ENCODE measurements at regions not wholly inside any gene's neighbourhood (a gene's known extent, or its start where the extent isn't known, plus 50 kb on each side); places are given as distances from the start of the nearest gene placed in this dataset.
"Not testable (repeated sequence)": the region's sequence is repeated elsewhere in the genome, so short reads cannot be mapped to it uniquely, and the experiment has no call there.

- Histone ChIP-seq H3K9me3 (ENCODE audit: control insufficient read depth, insufficient read depth, low read length) (no peaks in the 10 kb centered on the region), H3K4me3 (ENCODE audit: low read length) (no peak overlapping the region), H3K36me3 (ENCODE audit: control insufficient read depth, insufficient read depth, low read length) (no peaks in the 10 kb centered on the region), H3K4me1 (ENCODE audit: control insufficient read depth, insufficient read depth, low read length) (no peaks in the 10 kb centered on the region), H3K27ac (ENCODE audit: low read length) (no peak overlapping the region), H3K27me3 (ENCODE audit: control insufficient read depth, insufficient read depth, low read length) (no peaks in the 10 kb centered on the region)
- WGBS (ENCODE audit: insufficient coverage, insufficient read length): no CpG with 5 or more reads among the region's 3 CpGs
- DNase-seq (ENCODE audit: low read depth, low spot score): no peak
Observed at GRCh38 chr1:199944986-199945385, 82.5 kb upstream of the NR5A2 start.

GRCh38 chr1:199945591-199945990 lies 81.9 kb upstream of the NR5A2 start:
- H3K27ac ChIP-seq (ENCODE audit: low read length): no peak overlapping the region
- no peaks in the 10 kb centered on the region for H3K27me3 ChIP-seq (ENCODE audit: control insufficient read depth, insufficient read depth, low read length)
- no peak overlapping the region for H3K4me3 ChIP-seq (ENCODE audit: low read length)
- H3K4me1 ChIP-seq (ENCODE audit: control insufficient read depth, insufficient read depth, low read length): no peaks in the 10 kb centered on the region
- H3K36me3 ChIP-seq (ENCODE audit: control insufficient read depth, insufficient read depth, low read length): no peaks in the 10 kb centered on the region
- no peak for DNase-seq (ENCODE audit: low read depth, low spot score)
- H3K9me3 ChIP-seq (ENCODE audit: control insufficient read depth, insufficient read depth, low read length): no peaks in the 10 kb centered on the region
- no CpG with 5 or more reads among the region's 1 CpG for whole genome bisulfite sequencing (ENCODE audit: insufficient coverage, insufficient read length)

GRCh38 chr1:199946305-199947155 lies 81.0 kb upstream of the NR5A2 start:
- H3K4me1 ChIP-seq (ENCODE audit: control insufficient read depth, insufficient read depth, low read length): no peaks in the 10 kb centered on the region
- no peak overlapping the region for H3K27ac ChIP-seq (ENCODE audit: low read length)
- no peaks in the 10 kb centered on the region for H3K27me3 ChIP-seq (ENCODE audit: control insufficient read depth, insufficient read depth, low read length)
- no peak for DNase-seq (ENCODE audit: low read depth, low spot score)
- no peaks in the 10 kb centered on the region for H3K36me3 ChIP-seq (ENCODE audit: control insufficient read depth, insufficient read depth, low read length)
- WGBS (ENCODE audit: insufficient coverage, insufficient read length): no CpG with 5 or more reads among the region's 7 CpGs
- no peaks in the 10 kb centered on the region for H3K9me3 ChIP-seq (ENCODE audit: control insufficient read depth, insufficient read depth, low read length)
- no peak overlapping the region for H3K4me3 ChIP-seq (ENCODE audit: low read length)

GRCh38 chr1:199948587-199949280 lies 78.8 kb upstream of the NR5A2 start:
- no peak for DNase-seq (ENCODE audit: low read depth, low spot score)
- no peak overlapping the region for H3K27ac ChIP-seq (ENCODE audit: low read length)

GRCh38 chr1:199951005-199951404 lies 76.5 kb upstream of the NR5A2 start:
- not testable (repeated sequence) for H3K27ac ChIP-seq (ENCODE audit: low read length); H3K36me3 ChIP-seq (ENCODE audit: control insufficient read depth, insufficient read depth, low read length); H3K9me3 ChIP-seq (ENCODE audit: control insufficient read depth, insufficient read depth, low read length); H3K4me3 ChIP-seq (ENCODE audit: low read length); H3K27me3 ChIP-seq (ENCODE audit: control insufficient read depth, insufficient read depth, low read length); DNase-seq (ENCODE audit: low read depth, low spot score); H3K4me1 ChIP-seq (ENCODE audit: control insufficient read depth, insufficient read depth, low read length)
- no CpG with 5 or more reads among the region's 6 CpGs for WGBS (ENCODE audit: insufficient coverage, insufficient read length)

More at GRCh38 chr1:199948587-199949280, 78.8 kb upstream of the NR5A2 start:
- Histone ChIP-seq H3K27me3 (ENCODE audit: control insufficient read depth, insufficient read depth, low read length) (no peaks in the 10 kb centered on the region), H3K4me1 (ENCODE audit: control insufficient read depth, insufficient read depth, low read length) (no peaks in the 10 kb centered on the region), H3K4me3 (ENCODE audit: low read length) (no peak overlapping the region), H3K9me3 (ENCODE audit: control insufficient read depth, insufficient read depth, low read length) (no peaks in the 10 kb centered on the region), H3K36me3 (ENCODE audit: control insufficient read depth, insufficient read depth, low read length) (no peaks in the 10 kb centered on the region)
- no CpG with 5 or more reads among the region's 5 CpGs for WGBS (ENCODE audit: insufficient coverage, insufficient read length)

GRCh38 chr1:199953651-199954050 lies 73.9 kb upstream of the NR5A2 start:
- H3K36me3 ChIP-seq (ENCODE audit: control insufficient read depth, insufficient read depth, low read length): no peaks in the 10 kb centered on the region
- H3K4me1 ChIP-seq (ENCODE audit: control insufficient read depth, insufficient read depth, low read length): no peaks in the 10 kb centered on the region
- no peaks in the 10 kb centered on the region for H3K27me3 ChIP-seq (ENCODE audit: control insufficient read depth, insufficient read depth, low read length)
- no CpG with 5 or more reads among the region's 4 CpGs for WGBS (ENCODE audit: insufficient coverage, insufficient read length)
- DNase-seq (ENCODE audit: low read depth, low spot score): no peak
- H3K4me3 ChIP-seq (ENCODE audit: low read length): no peak overlapping the region
- H3K27ac ChIP-seq (ENCODE audit: low read length): no peak overlapping the region
- no peaks in the 10 kb centered on the region for H3K9me3 ChIP-seq (ENCODE audit: control insufficient read depth, insufficient read depth, low read length)

GRCh38 chr1:199954699-199955098 lies 72.8 kb upstream of the NR5A2 start:
- peak; percentile 43 for DNase-seq (ENCODE audit: low read depth, low spot score)
- H3K27ac ChIP-seq (ENCODE audit: low read length): no peak overlapping the region
- no peak overlapping the region for H3K4me3 ChIP-seq (ENCODE audit: low read length)
- no peaks in the 10 kb centered on the region for H3K9me3 ChIP-seq (ENCODE audit: control insufficient read depth, insufficient read depth, low read length)
- H3K27me3 ChIP-seq (ENCODE audit: control insufficient read depth, insufficient read depth, low read length): no peaks in the 10 kb centered on the region
- WGBS (ENCODE audit: insufficient coverage, insufficient read length): no CpG with 5 or more reads among the region's 3 CpGs
- H3K36me3 ChIP-seq (ENCODE audit: control insufficient read depth, insufficient read depth, low read length): no peaks in the 10 kb centered on the region
- no peaks in the 10 kb centered on the region for H3K4me1 ChIP-seq (ENCODE audit: control insufficient read depth, insufficient read depth, low read length)

GRCh38 chr1:199955235-199955634 lies 72.3 kb upstream of the NR5A2 start:
- Histone ChIP-seq H3K36me3 (ENCODE audit: control insufficient read depth, insufficient read depth, low read length) (no peaks in the 10 kb centered on the region), H3K4me1 (ENCODE audit: control insufficient read depth, insufficient read depth, low read length) (no peaks in the 10 kb centered on the region), H3K9me3 (ENCODE audit: control insufficient read depth, insufficient read depth, low read length) (no peaks in the 10 kb centered on the region), H3K27me3 (ENCODE audit: control insufficient read depth, insufficient read depth, low read length) (no peaks in the 10 kb centered on the region), H3K27ac (ENCODE audit: low read length) (no peak overlapping the region), H3K4me3 (ENCODE audit: low read length) (no peak overlapping the region)
- no CpG with 5 or more reads among the region's 4 CpGs for WGBS (ENCODE audit: insufficient coverage, insufficient read length)
- DNase-seq (ENCODE audit: low read depth, low spot score): no peak

GRCh38 chr1:199956005-199956404 lies 71.5 kb upstream of the NR5A2 start:
- no CpG with 5 or more reads among the region's 4 CpGs for WGBS (ENCODE audit: insufficient coverage, insufficient read length)
- no peak for DNase-seq (ENCODE audit: low read depth, low spot score)

GRCh38 chr1:199959033-199959774 lies 68.3 kb upstream of the NR5A2 start:
- Histone ChIP-seq H3K36me3 (ENCODE audit: control insufficient read depth, insufficient read depth, low read length) (no peaks in the 10 kb centered on the region), H3K4me1 (ENCODE audit: control insufficient read depth, insufficient read depth, low read length) (no peaks in the 10 kb centered on the region), H3K27ac (ENCODE audit: low read length) (no peak overlapping the region), H3K9me3 (ENCODE audit: control insufficient read depth, insufficient read depth, low read length) (no peaks in the 10 kb centered on the region), H3K4me3 (ENCODE audit: low read length) (no peak overlapping the region), H3K27me3 (ENCODE audit: control insufficient read depth, insufficient read depth, low read length) (no peaks in the 10 kb centered on the region)
- no CpG with 5 or more reads among the region's 29 CpGs for WGBS (ENCODE audit: insufficient coverage, insufficient read length)
- no peak for DNase-seq (ENCODE audit: low read depth, low spot score)

More at GRCh38 chr1:199956005-199956404, 71.5 kb upstream of the NR5A2 start:
- Histone ChIP-seq H3K27ac (ENCODE audit: low read length) (no peak overlapping the region), H3K4me3 (ENCODE audit: low read length) (no peak overlapping the region), H3K4me1 (ENCODE audit: control insufficient read depth, insufficient read depth, low read length) (no peaks in the 10 kb centered on the region), H3K27me3 (ENCODE audit: control insufficient read depth, insufficient read depth, low read length) (no peaks in the 10 kb centered on the region), H3K9me3 (ENCODE audit: control insufficient read depth, insufficient read depth, low read length) (no peaks in the 10 kb centered on the region), H3K36me3 (ENCODE audit: control insufficient read depth, insufficient read depth, low read length) (no peaks in the 10 kb centered on the region)
